Mesendoderm (in vitro differentiated cells): ENCODE measurements at regions not wholly inside any gene's neighbourhood (a gene's known extent, or its start where the extent isn't known, plus 50 kb on each side); places are given as distances from the start of the nearest gene placed in this dataset.

ENCODE experiments used
- DNase-seq: peaks from one replicate; pipeline ENCODE4 v3.0.0; 2013
- H2AK5ac ChIP-seq: 2 replicates; pipeline ENCODE4 v1.6.1; 2013; ENCODE audit warnings: low read length, inconsistent platforms
- H2BK120ac ChIP-seq: 2 replicates; pipeline ENCODE4 v1.6.1; 2013; ENCODE audit warnings: low read depth, mild to moderate bottlenecking, low read length, moderate library complexity, mixed read lengths
- H2BK15ac ChIP-seq: replicated peaks from 2 replicates; pipeline ENCODE4 v1.6.1; 2013; ENCODE audit warnings: low read depth, mild to moderate bottlenecking, moderate library complexity
- H2BK5ac ChIP-seq: 2 replicates; pipeline ENCODE4 v1.6.1; 2013; ENCODE audit warnings: low read length, inconsistent platforms
- H3K18ac ChIP-seq: 2 replicates; pipeline ENCODE4 v1.6.1; 2013; ENCODE audit warnings: mild to moderate bottlenecking, low read length, mixed read lengths
- H3K23ac ChIP-seq: one replicate; pipeline ENCODE4 v1.6.1; 2013; ENCODE audit warnings: low read length
- H3K27ac ChIP-seq: 2 replicates; pipeline ENCODE4 v1.5.1; 2013; ENCODE audit warnings: low read depth, mild to moderate bottlenecking, inconsistent platforms, low read length, moderate library complexity
- H3K27me3 ChIP-seq: 2 replicates; pipeline ENCODE4 v1.6.1; 2013; ENCODE audit warnings: low read length, control low read depth, mild to moderate bottlenecking, inconsistent platforms; ENCODE audit not compliant: insufficient read depth, poor library complexity
- H3K36me3 ChIP-seq: 2 replicates; pipeline ENCODE4 v1.6.1; 2013; ENCODE audit warnings: low read length, inconsistent platforms; ENCODE audit not compliant: control insufficient read depth, insufficient read depth
- H3K4ac ChIP-seq: one replicate; pipeline ENCODE4 v1.6.1; 2013; ENCODE audit warnings: low read depth, mild to moderate bottlenecking, low read length, moderate library complexity
- H3K4me1 ChIP-seq: 2 replicates; pipeline ENCODE4 v1.6.1; 2013; ENCODE audit warnings: low read depth, low read length, inconsistent platforms; ENCODE audit not compliant: control insufficient read depth
- H3K4me2 ChIP-seq: 2 replicates; pipeline ENCODE4 v1.6.1; 2013; ENCODE audit warnings: low read length
- H3K4me3 ChIP-seq: 2 replicates; pipeline ENCODE4 v1.5.1; 2013; ENCODE audit warnings: mild to moderate bottlenecking, low read length
- H3K56ac ChIP-seq: one replicate; pipeline ENCODE4 v1.6.1; 2013; ENCODE audit warnings: low read length
- H3K79me1 ChIP-seq: 2 replicates; pipeline ENCODE4 v1.6.1; 2013; ENCODE audit warnings: low read length, inconsistent platforms
- H3K79me2 ChIP-seq: 2 replicates; pipeline ENCODE4 v1.6.1; 2013; ENCODE audit warnings: mild to moderate bottlenecking, low read length; ENCODE audit not compliant: control insufficient read depth, insufficient read depth
- H3K9ac ChIP-seq: 2 replicates; pipeline ENCODE4 v1.6.1; 2013; ENCODE audit warnings: low read length, inconsistent platforms
- H4K5ac ChIP-seq: one replicate; pipeline ENCODE4 v1.6.1; 2013; ENCODE audit warnings: low read length
- H4K8ac ChIP-seq: one replicate; pipeline ENCODE4 v1.6.1; 2013; ENCODE audit warnings: low read depth, mild to moderate bottlenecking, control low read depth, low read length, moderate library complexity
- WGBS: extraction: QIAGEN DNeasy Blood & Tissue Kit; methylation state at CpG from one replicate; pipeline ENCODE4 v1.1.7; 2013; ENCODE audit warnings: low lambda C conversion rate, missing lambda C conversion rate; ENCODE audit not compliant: insufficient coverage; ENCODE audit errors: extremely low coverage; 5-methylcytosine and 5-hydroxymethylcytosine counted together

- H3K36me3 ChIP-seq: no peaks in the 10 kb centered on the region
- H3K18ac ChIP-seq: no peak overlapping the region
- H3K56ac ChIP-seq: no peak overlapping the region
- no peak overlapping the region for H2BK15ac ChIP-seq
- no peak overlapping the region for H2BK5ac ChIP-seq
- H3K23ac ChIP-seq: no peak overlapping the region
- H3K4me3 ChIP-seq: no peak overlapping the region
- H3K27me3 ChIP-seq: no peaks in the 10 kb centered on the region
- no CpG with 5 or more reads among the region's 3 CpGs for WGBS
- no peak overlapping the region for H3K4ac ChIP-seq
- H3K79me1 ChIP-seq: no peaks in the 10 kb centered on the region
- DNase-seq: no peak
- no peak overlapping the region for H2AK5ac ChIP-seq
- H3K4me1 ChIP-seq: no peaks in the 10 kb centered on the region
- H3K79me2 ChIP-seq: no peaks in the 10 kb centered on the region
- no peak overlapping the region for H3K4me2 ChIP-seq
- H4K8ac ChIP-seq: no peak overlapping the region
- no peak overlapping the region for H3K9ac ChIP-seq
- H3K27ac ChIP-seq: no peak overlapping the region
- no peak overlapping the region for H2BK120ac ChIP-seq
- no peak overlapping the region for H4K5ac ChIP-seq
Measured at GRCh38 chr13:31944262-31945160, 87.1 kb upstream of the FRY start.

- no peak overlapping the region for H3K9ac ChIP-seq
- no peak overlapping the region for H2BK5ac ChIP-seq
- no peaks in the 10 kb centered on the region for H3K79me2 ChIP-seq
- H3K18ac ChIP-seq: no peak overlapping the region
- H3K56ac ChIP-seq: no peak overlapping the region
- no peaks in the 10 kb centered on the region for H3K36me3 ChIP-seq
- H2AK5ac ChIP-seq: no peak overlapping the region
- no peak overlapping the region for H3K23ac ChIP-seq
- no peaks in the 10 kb centered on the region for H3K79me1 ChIP-seq
- no peaks in the 10 kb centered on the region for H3K4me1 ChIP-seq
- peak; percentile 55 for DNase-seq
- H3K27ac ChIP-seq: no peak overlapping the region
- WGBS: no CpG with 5 or more reads among the region's 14 CpGs
- H3K27me3 ChIP-seq: no peaks in the 10 kb centered on the region
- no peak overlapping the region for H4K5ac ChIP-seq
- no peak overlapping the region for H3K4me3 ChIP-seq
- H4K8ac ChIP-seq: no peak overlapping the region
- H2BK15ac ChIP-seq: no peak overlapping the region
- no peak overlapping the region for H3K4ac ChIP-seq
- H3K4me2 ChIP-seq: no peak overlapping the region
- H2BK120ac ChIP-seq: no peak overlapping the region
Measured at GRCh38 chr13:31945202-31945961, 86.2 kb upstream of the FRY start.

GRCh38 chr13:31946091-31946770, 85.3 kb upstream of the FRY start:
- no peaks in the 10 kb centered on the region for H3K36me3 ChIP-seq
- H3K4me2 ChIP-seq: no peak overlapping the region
- H2BK15ac ChIP-seq: no peak overlapping the region
- H3K27me3 ChIP-seq: no peaks in the 10 kb centered on the region
- H2AK5ac ChIP-seq: no peak overlapping the region
- no peak overlapping the region for H3K9ac ChIP-seq
- no peak overlapping the region for H2BK5ac ChIP-seq
- H3K79me1 ChIP-seq: no peaks in the 10 kb centered on the region
- no peak overlapping the region for H3K56ac ChIP-seq
- no peak overlapping the region for H3K4me3 ChIP-seq
- H2BK120ac ChIP-seq: no peak overlapping the region
- H4K8ac ChIP-seq: no peak overlapping the region
- no peak for DNase-seq
- H4K5ac ChIP-seq: no peak overlapping the region
- H3K4ac ChIP-seq: no peak overlapping the region
- no peak overlapping the region for H3K23ac ChIP-seq
- H3K4me1 ChIP-seq: no peaks in the 10 kb centered on the region
- no peak overlapping the region for H3K18ac ChIP-seq
- no peak overlapping the region for H3K27ac ChIP-seq
- H3K79me2 ChIP-seq: no peaks in the 10 kb centered on the region
- WGBS: no CpG with 5 or more reads among the region's 3 CpGs

DNA sequence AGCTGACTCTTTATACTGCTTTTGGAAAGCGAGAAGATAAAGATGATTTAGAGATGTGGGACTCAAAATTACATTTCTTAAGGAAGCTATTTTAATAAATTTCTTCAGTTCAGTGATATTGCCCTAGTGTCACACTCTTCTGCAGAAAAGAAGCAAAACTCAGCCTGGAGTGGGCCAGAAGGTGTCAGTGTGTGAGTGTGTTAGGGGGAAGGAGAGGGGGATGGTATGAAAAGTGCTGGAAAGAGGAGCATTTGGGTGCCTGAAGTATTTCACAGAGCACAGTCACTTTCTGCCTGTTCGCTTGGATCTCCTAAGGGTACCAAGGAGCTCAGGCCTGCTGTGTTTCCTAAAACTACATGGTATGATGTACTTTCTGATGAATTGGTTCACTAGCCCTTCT, 84.5 kb upstream of the FRY start:
- Histone ChIP-seq H2BK15ac (no peak overlapping the region), H3K4me2 (no peak overlapping the region), H3K79me1 (no peaks in the 10 kb centered on the region), H3K56ac (no peak overlapping the region), H3K9ac (no peak overlapping the region), H3K4ac (no peak overlapping the region), H3K4me3 (no peak overlapping the region), H2AK5ac (no peak overlapping the region), H2BK5ac (no peak overlapping the region), H4K5ac (no peak overlapping the region), H3K27ac (no peak overlapping the region), H3K4me1 (no peaks in the 10 kb centered on the region), H2BK120ac (no peak overlapping the region), H3K79me2 (no peaks in the 10 kb centered on the region), H3K27me3 (no peaks in the 10 kb centered on the region), H3K23ac (no peak overlapping the region), H3K36me3 (no peaks in the 10 kb centered on the region), H3K18ac (no peak overlapping the region), H4K8ac (no peak overlapping the region)
- peak; percentile 39 for DNase-seq
- no CpG with 5 or more reads among the region's 2 CpGs for WGBS

DNA sequence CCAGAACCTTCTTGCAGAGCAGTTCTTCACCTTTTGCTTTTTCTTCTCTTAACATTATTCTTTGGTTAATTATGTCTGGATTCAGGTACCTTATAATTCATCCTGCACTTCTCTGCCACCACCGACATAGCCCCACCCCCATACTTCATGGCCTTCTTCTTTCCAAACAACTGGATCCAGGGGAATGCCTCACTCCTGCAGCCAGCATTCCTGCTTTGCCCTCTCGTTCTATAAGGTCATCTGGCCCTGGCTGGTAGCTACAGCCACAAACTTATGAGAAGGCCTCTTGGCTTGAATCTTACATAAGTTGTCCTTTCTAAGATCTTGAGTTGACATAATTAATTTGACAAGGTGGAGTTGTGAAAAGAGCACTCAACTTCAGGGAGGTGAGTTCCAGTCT, 84.1 kb upstream of the FRY start:
- Histone ChIP-seq H3K79me2 (no peaks in the 10 kb centered on the region), H3K36me3 (no peaks in the 10 kb centered on the region)
- no CpG with 5 or more reads among the region's 2 CpGs for WGBS

More for the DNA sequence above, 84.1 kb upstream of the FRY start:
- no peak overlapping the region for H2BK15ac ChIP-seq
- H3K9ac ChIP-seq: no peak overlapping the region
- H3K18ac ChIP-seq: no peak overlapping the region
- no peaks in the 10 kb centered on the region for H3K79me1 ChIP-seq
- H3K27me3 ChIP-seq: no peaks in the 10 kb centered on the region
- H3K4me1 ChIP-seq: no peaks in the 10 kb centered on the region
- H2BK5ac ChIP-seq: no peak overlapping the region
- no peak overlapping the region for H3K4me3 ChIP-seq
- DNase-seq: no peak
- H4K8ac ChIP-seq: no peak overlapping the region
- H3K27ac ChIP-seq: no peak overlapping the region
- H3K4me2 ChIP-seq: no peak overlapping the region
- no peak overlapping the region for H4K5ac ChIP-seq
- H3K23ac ChIP-seq: no peak overlapping the region
- H2AK5ac ChIP-seq: no peak overlapping the region
- no peak overlapping the region for H3K4ac ChIP-seq
- no peak overlapping the region for H2BK120ac ChIP-seq
- H3K56ac ChIP-seq: no peak overlapping the region
